Neural progenitor cell (in vitro differentiated cells): ENCODE measurements at regions not wholly inside any gene's neighbourhood (a gene's known extent, or its start where the extent isn't known, plus 50 kb on each side); places are given as distances from the start of the nearest gene placed in this dataset.

Experiments
- DNase-seq: peaks from one replicate; pipeline ENCODE4 v3.0.0-alpha.2; 2016; ENCODE audit warnings: low spot score
- H2AFZ ChIP-seq: fragments of 200-600 bp; sonication (generic); replicated peaks from 2 replicates; pipeline ENCODE4 v1.6.1; 2016; ENCODE audit warnings: antibody characterized with exemption
- H3F3A ChIP-seq: fragments of 200-600 bp; sonication (generic); 2 replicates; pipeline ENCODE4 v1.6.1; 2016; ENCODE audit warnings: antibody characterized with exemption, low read depth
- H3K27ac ChIP-seq: fragments of 200-600 bp; sonication (generic); 2 replicates; pipeline ENCODE4 v1.5.1; 2016; ENCODE audit warnings: mild to moderate bottlenecking
- H3K27me3 ChIP-seq: fragments of 200-600 bp; sonication (generic); 2 replicates; pipeline ENCODE4 v1.6.1; 2016; ENCODE audit warnings: mild to moderate bottlenecking, moderate library complexity
- H3K36me3 ChIP-seq: fragments of 200-600 bp; sonication (generic); 2 replicates; pipeline ENCODE4 v1.5.1; 2016
- H3K4me1 ChIP-seq: fragments of 200-600 bp; sonication (generic); 2 replicates; pipeline ENCODE4 v1.6.1; 2016; ENCODE audit warnings: mixed run types
- H3K4me2 ChIP-seq: fragments of 200-600 bp; sonication (generic); 2 replicates; pipeline ENCODE4 v1.6.1; 2016
- H3K4me3 ChIP-seq: fragments of 200-600 bp; sonication (generic); 2 replicates; pipeline ENCODE4 v1.5.1; 2016
- H3K79me2 ChIP-seq: fragments of 200-600 bp; sonication (generic); 2 replicates; pipeline ENCODE4 v1.6.1; 2016; ENCODE audit warnings: low read depth
- H3K9ac ChIP-seq: fragments of 200-600 bp; sonication (generic); 2 replicates; pipeline ENCODE4 v1.6.1; 2016
- H3K9me3 ChIP-seq: fragments of 200-600 bp; sonication (generic); 2 replicates; pipeline ENCODE4 v1.5.1; 2016; ENCODE audit warnings: low read depth
- H4K20me1 ChIP-seq: fragments of 200-600 bp; sonication (generic); 2 replicates; pipeline ENCODE4 v1.6.1; 2016; ENCODE audit warnings: low read depth
- H3K27ac Mint-ChIP-seq: 3 replicates; pipeline ENCODE4 v1.8.0; 2021; ENCODE audit warnings: mixed read lengths
- H3K27me3 Mint-ChIP-seq: 2 replicates; pipeline ENCODE4 v1.8.0; 2022; ENCODE audit warnings: low read depth, mild to moderate bottlenecking, inconsistent platforms, moderate library complexity, mixed read lengths; ENCODE audit not compliant: insufficient read depth
- H3K36me3 Mint-ChIP-seq: 3 replicates; pipeline ENCODE4 v1.8.0; 2021; ENCODE audit warnings: mixed read lengths
- H3K4me1 Mint-ChIP-seq: 3 replicates; pipeline ENCODE4 v1.8.0; 2021; ENCODE audit warnings: mixed read lengths
- H3K4me3 Mint-ChIP-seq: 3 replicates; pipeline ENCODE4 v1.8.0; 2021; ENCODE audit warnings: mild to moderate bottlenecking, moderate library complexity, mixed read lengths
- H3K9me3 Mint-ChIP-seq: 3 replicates; pipeline ENCODE4 v1.8.0; 2020; ENCODE audit warnings: mixed read lengths
- EZH2 ChIP-seq: fragments of 200-600 bp; sonication (generic); IDR thresholded peaks from 2 replicates; pipeline ENCODE4 v1.6.1; 2017; ENCODE audit warnings: antibody characterized with exemption, mild to moderate bottlenecking, moderate library complexity
- EZH2phosphoT487 ChIP-seq: fragments of 200-600 bp; sonication (generic); IDR thresholded peaks from 2 replicates; pipeline ENCODE4 v1.6.1; 2017; ENCODE audit warnings: antibody characterized with exemption
- TF ChIP-seq, protein P1 (sequence below): fragments of 200-600 bp; sonication (generic); IDR thresholded peaks from 2 replicates; pipeline ENCODE4 v1.5.1; 2017; ENCODE audit warnings: antibody characterized with exemption, mild to moderate bottlenecking

DNA sequence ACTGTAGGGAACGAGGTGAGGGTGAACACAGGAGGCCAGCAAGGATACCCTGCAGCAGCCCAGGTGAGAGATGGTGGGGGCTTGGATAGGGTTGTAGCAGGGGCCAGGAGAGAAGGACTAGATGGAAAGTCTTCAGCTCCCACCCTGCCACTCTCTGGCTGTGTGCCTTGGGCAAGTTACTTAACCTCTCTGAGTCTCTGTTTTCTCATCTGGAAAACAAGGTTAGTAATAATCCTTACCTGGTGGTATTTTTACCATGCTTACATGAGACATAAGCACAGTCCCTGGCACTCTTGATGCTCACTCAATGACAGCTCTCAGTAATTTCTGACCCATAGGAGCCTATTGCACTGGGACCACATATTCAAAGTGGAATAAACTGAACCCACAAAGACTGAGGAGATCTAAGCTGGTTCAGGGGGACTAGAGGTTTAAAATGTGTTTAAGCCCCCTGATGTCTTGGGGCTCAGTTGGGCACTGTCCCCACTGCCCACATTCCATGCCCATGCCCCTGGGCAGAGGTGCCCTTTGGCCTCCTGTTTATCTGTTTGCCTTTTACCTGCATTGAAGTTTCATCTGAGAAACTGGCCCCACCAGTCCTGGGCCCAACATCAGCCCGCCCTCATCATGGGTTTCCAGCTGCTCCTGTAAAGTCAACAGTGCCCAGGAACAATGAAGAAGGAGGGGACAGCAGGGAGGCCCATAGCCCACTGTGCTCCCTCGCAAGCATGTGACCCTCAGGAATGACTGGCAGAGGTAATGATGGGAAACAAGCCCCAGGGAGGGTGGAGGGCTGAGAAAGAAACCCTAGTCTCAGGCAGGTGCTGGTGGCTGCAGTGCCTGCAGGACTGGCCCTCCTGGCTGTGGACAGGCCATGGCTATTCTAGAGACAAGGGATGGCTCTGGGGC, 104.0 kb downstream of the VEGFA start:
- H3K4me1 Mint-ChIP-seq, result peaks cover 40% of the 10 kb centered on the region
- no peak overlapping the region for H3K9ac ChIP-seq
- H3K36me3 Mint-ChIP-seq, result no peaks in the 10 kb centered on the region
- peak overlapping the region; percentile 26 for H2AFZ ChIP-seq
- no peaks in the 10 kb centered on the region for H3K79me2 ChIP-seq
- H3F3A ChIP-seq, result peaks cover 7% of the 10 kb centered on the region
- H3K9me3 Mint-ChIP-seq, result no peaks in the 10 kb centered on the region
- H3K27ac Mint-ChIP-seq, result no peak overlapping the region
- no peak overlapping the region for H3K4me3 ChIP-seq
- peaks cover 8% of the 10 kb centered on the region for H3K27me3 Mint-ChIP-seq
- no peak for TF ChIP-seq EZH2
- TF ChIP-seq EZH2phosphoT487, result no peak
- TF ChIP-seq, protein P1, sequence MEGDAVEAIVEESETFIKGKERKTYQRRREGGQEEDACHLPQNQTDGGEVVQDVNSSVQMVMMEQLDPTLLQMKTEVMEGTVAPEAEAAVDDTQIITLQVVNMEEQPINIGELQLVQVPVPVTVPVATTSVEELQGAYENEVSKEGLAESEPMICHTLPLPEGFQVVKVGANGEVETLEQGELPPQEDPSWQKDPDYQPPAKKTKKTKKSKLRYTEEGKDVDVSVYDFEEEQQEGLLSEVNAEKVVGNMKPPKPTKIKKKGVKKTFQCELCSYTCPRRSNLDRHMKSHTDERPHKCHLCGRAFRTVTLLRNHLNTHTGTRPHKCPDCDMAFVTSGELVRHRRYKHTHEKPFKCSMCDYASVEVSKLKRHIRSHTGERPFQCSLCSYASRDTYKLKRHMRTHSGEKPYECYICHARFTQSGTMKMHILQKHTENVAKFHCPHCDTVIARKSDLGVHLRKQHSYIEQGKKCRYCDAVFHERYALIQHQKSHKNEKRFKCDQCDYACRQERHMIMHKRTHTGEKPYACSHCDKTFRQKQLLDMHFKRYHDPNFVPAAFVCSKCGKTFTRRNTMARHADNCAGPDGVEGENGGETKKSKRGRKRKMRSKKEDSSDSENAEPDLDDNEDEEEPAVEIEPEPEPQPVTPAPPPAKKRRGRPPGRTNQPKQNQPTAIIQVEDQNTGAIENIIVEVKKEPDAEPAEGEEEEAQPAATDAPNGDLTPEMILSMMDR, result no peak
- no peaks in the 10 kb centered on the region for H4K20me1 ChIP-seq
- peak overlapping the region; percentile 2 for H3K4me2 ChIP-seq
- H3K9me3 ChIP-seq, result no peaks in the 10 kb centered on the region
- H3K4me3 Mint-ChIP-seq, result no peak overlapping the region
- no peak overlapping the region for H3K27ac ChIP-seq
- H3K36me3 ChIP-seq, result no peaks in the 10 kb centered on the region
- H3K4me1 ChIP-seq, result peaks cover 19% of the 10 kb centered on the region
- H3K27me3 ChIP-seq, result no peaks in the 10 kb centered on the region
- DNase-seq, result peak; percentile 48

- Histone ChIP-seq H3K36me3 (no peaks in the 10 kb centered on the region), H3K4me3 (no peak overlapping the region), H3K9ac (no peak overlapping the region), H3K27ac (no peak overlapping the region), H3K4me1 (peaks cover 14% of the 10 kb centered on the region), H3K4me2 (no peak overlapping the region), H3K27me3 (no peaks in the 10 kb centered on the region), H3F3A (peaks cover 7% of the 10 kb centered on the region), H3K79me2 (no peaks in the 10 kb centered on the region), H4K20me1 (no peaks in the 10 kb centered on the region), H2AFZ (no peak overlapping the region), H3K9me3 (no peaks in the 10 kb centered on the region)
- DNase-seq, result no peak
- no peak overlapping the region for H3K4me3 Mint-ChIP-seq
- H3K9me3 Mint-ChIP-seq, result no peaks in the 10 kb centered on the region
- peaks cover 37% of the 10 kb centered on the region for H3K4me1 Mint-ChIP-seq
- peaks cover 8% of the 10 kb centered on the region for H3K27me3 Mint-ChIP-seq
- TF ChIP-seq EZH2phosphoT487 (no peak), EZH2 (no peak)
- TF ChIP-seq, protein P1, result no peak
- H3K27ac Mint-ChIP-seq, result no peak overlapping the region
- no peaks in the 10 kb centered on the region for H3K36me3 Mint-ChIP-seq
These were observed 101.9 kb downstream of the VEGFA start for GRCh38 chr6:43871933-43872332.

DNA sequence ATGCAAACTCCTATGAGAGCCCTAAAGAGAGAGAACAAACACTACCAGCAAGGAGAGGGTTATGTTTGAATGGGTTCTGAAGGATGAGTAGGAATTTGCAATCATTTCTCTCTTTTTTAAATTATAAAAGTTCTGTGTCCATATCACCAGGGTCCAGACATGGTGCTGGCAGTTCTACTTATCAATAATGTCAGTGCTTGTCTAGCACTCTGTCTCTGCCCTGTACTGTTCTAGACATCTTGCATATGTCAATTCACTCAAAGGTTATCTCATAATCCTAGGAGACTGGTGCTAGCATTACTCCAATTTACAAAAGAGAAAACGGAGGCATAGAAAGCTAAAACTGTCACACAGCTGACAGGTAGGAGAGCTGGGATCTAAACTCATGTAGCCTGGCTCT, 101.3 kb downstream of the VEGFA start:
- Histone ChIP-seq H2AFZ (no peak overlapping the region), H3K9me3 (no peaks in the 10 kb centered on the region), H3K9ac (no peak overlapping the region), H3K27me3 (no peaks in the 10 kb centered on the region), H4K20me1 (no peaks in the 10 kb centered on the region), H3K4me2 (no peak overlapping the region), H3K4me3 (no peak overlapping the region), H3K79me2 (no peaks in the 10 kb centered on the region), H3K4me1 (peaks cover 15% of the 10 kb centered on the region), H3K36me3 (no peaks in the 10 kb centered on the region), H3F3A (peaks cover 7% of the 10 kb centered on the region), H3K27ac (no peak overlapping the region)
- no peak overlapping the region for H3K4me3 Mint-ChIP-seq
- peaks cover 9% of the 10 kb centered on the region for H3K27me3 Mint-ChIP-seq
- TF ChIP-seq EZH2phosphoT487, result no peak
- TF ChIP-seq, protein P1, result no peak
- TF ChIP-seq EZH2, result no peak
- no peak for DNase-seq
- H3K36me3 Mint-ChIP-seq, result no peaks in the 10 kb centered on the region
- no peaks in the 10 kb centered on the region for H3K9me3 Mint-ChIP-seq
- peaks cover 40% of the 10 kb centered on the region for H3K4me1 Mint-ChIP-seq
- no peak overlapping the region for H3K27ac Mint-ChIP-seq
